ENCODE measurements at regions not wholly inside any gene's neighbourhood (a gene's known extent, or its start where the extent isn't known, plus 50 kb on each side); places are given as distances from the start of the nearest gene placed in this dataset.

GRCh38 chr9:89940625-89941024 lies 335.8 kb downstream of the GADD45G start:
- TF ChIP-seq CTCF (IDR thresholded peaks at IDR 0.05), result no peak
- no peak for TF ChIP-seq POLR2A (IDR thresholded peaks at IDR 0.05)
